Keratinocyte (primary cell): ENCODE measurements at regions not wholly inside any gene's neighbourhood (a gene's known extent, or its start where the extent isn't known, plus 50 kb on each side); places are given as distances from the start of the nearest gene placed in this dataset.
"Not testable (repeated sequence)": the region's sequence is repeated elsewhere in the genome, so short reads cannot be mapped to it uniquely, and the experiment has no call there.

Experiments used
- DNase-seq: peaks from one replicate; pipeline ENCODE4 v3.0.0-alpha.2; 2011; ENCODE audit warnings: low read depth, missing footprints, low spot score
- FAIRE-seq: peaks from 2 replicates; lab custom pipeline; 2011; peaks lifted over from hg19 to GRCh38; lab: Jason Lieb, UNC
- H2AFZ ChIP-seq: 2 replicates; pipeline ENCODE4 v1.6.0; 2012; ENCODE audit warnings: low read length, control low read depth, inconsistent platforms; ENCODE audit not compliant: control insufficient read depth
- H3K27ac ChIP-seq: 2 replicates; pipeline ENCODE4 v1.5.1; 2011; ENCODE audit warnings: low read length; ENCODE audit not compliant: control insufficient read depth, insufficient read depth
- H3K27me3 ChIP-seq: 3 replicates; pipeline ENCODE4 v1.6.0; 2011; ENCODE audit warnings: low read length; ENCODE audit not compliant: control insufficient read depth, insufficient read depth; ENCODE audit errors: extremely low read depth
- H3K36me3 ChIP-seq, 2 experiments: 2 replicates in 1 of 2; 3 replicates in 1 of 2; pipeline ENCODE4 v1.5.1; 2011; ENCODE audit warnings: low read length in 2 of 2, mild to moderate bottlenecking in 1 of 2; ENCODE audit not compliant: control insufficient read depth in 2 of 2, insufficient read depth in 2 of 2; ENCODE audit errors: extremely low read depth in 1 of 2
- H3K4me1 ChIP-seq: 3 replicates; pipeline ENCODE4 v1.5.1; 2011; ENCODE audit warnings: low read length; ENCODE audit not compliant: control insufficient read depth, insufficient read depth; ENCODE audit errors: extremely low read depth
- H3K4me2 ChIP-seq: 3 replicates; pipeline ENCODE4 v1.6.0; 2011; ENCODE audit warnings: low read depth, low read length; ENCODE audit not compliant: control insufficient read depth, insufficient read depth; ENCODE audit errors: extremely low read depth
- H3K4me3 ChIP-seq, 3 experiments: fragments of 200-600 bp in 1 of 3; sonication (generic) in 1 of 3; 2 replicates in 2 of 3; 3 replicates in 1 of 3; pipeline ENCODE4 v1.5.1; 2011 to 2016; ENCODE audit warnings: low read length in 3 of 3, mild to moderate bottlenecking in 3 of 3, control low read depth in 2 of 3, inconsistent platforms in 1 of 3, low read depth in 1 of 3, mixed read lengths in 1 of 3, mixed run types in 1 of 3, moderate library complexity in 1 of 3; ENCODE audit not compliant: control insufficient read depth in 2 of 3, insufficient read depth in 2 of 3; ENCODE audit errors: extremely low read depth in 1 of 3
- H3K79me2 ChIP-seq: 2 replicates; pipeline ENCODE4 v1.6.0; 2012; ENCODE audit warnings: low read length; ENCODE audit not compliant: control insufficient read depth, insufficient read depth
- H3K9ac ChIP-seq: 3 replicates; pipeline ENCODE4 v1.6.0; 2011; ENCODE audit warnings: low read length; ENCODE audit not compliant: control insufficient read depth, insufficient read depth; ENCODE audit errors: extremely low read depth
- H3K9me1 ChIP-seq: 3 replicates; pipeline ENCODE4 v1.6.0; 2011; ENCODE audit warnings: low read length; ENCODE audit not compliant: control insufficient read depth, insufficient read depth; ENCODE audit errors: extremely low read depth
- H3K9me3 ChIP-seq: 2 replicates; pipeline ENCODE4 v1.5.1; 2012; ENCODE audit warnings: low read depth, low read length; ENCODE audit not compliant: control insufficient read depth
- H4K20me1 ChIP-seq: 3 replicates; pipeline ENCODE4 v1.6.0; 2011; ENCODE audit warnings: low read length; ENCODE audit not compliant: control insufficient read depth, insufficient read depth; ENCODE audit errors: extremely low read depth
- CTCF ChIP-seq, 3 experiments: IDR thresholded peaks in 1 of 3; conservative IDR thresholded peaks in 1 of 3; optimal IDR thresholded peaks in 1 of 3; 2 replicates in 2 of 3; 3 replicates in 1 of 3; pipeline versions ENCODE3 to v1.5.1; 2011; ENCODE audit warnings: low read length in 3 of 3, mild to moderate bottlenecking in 3 of 3, moderate library complexity in 2 of 3, control low read depth in 1 of 3, inconsistent platforms in 1 of 3; ENCODE audit not compliant: insufficient read depth in 2 of 3; ENCODE audit errors: extremely low read depth in 1 of 3
- EZH2 ChIP-seq: IDR thresholded peaks from one replicate; pipeline ENCODE4 v1.6.1; 2012; ENCODE audit warnings: inconsistent platforms, mild to moderate bottlenecking, low read length, moderate library complexity
- dilution Hi-C: fragments of 300-500 bp; cut with MboI; formaldehyde crosslinking; loops from one replicate; pipeline ENCODE4 v1.7.0; 2020; ENCODE audit warnings: low sequenced_read_pairs; ENCODE audit not compliant: extremely low pct_ligation_motif_present

GRCh38 chr6:135624402-135625295 lies 127.1 kb upstream of the AHI1 start:
- TF ChIP-seq EZH2 (no peak), CTCF (optimal IDR thresholded peaks at IDR 0.05 in 1 of 3, IDR thresholded peaks at IDR 0.05 in 1 of 3, conservative IDR thresholded peaks at IDR 0.05 in 1 of 3; ENCODE audit: extremely low read depth in 1 of 3, insufficient read depth in 2 of 3, low read length in 3 of 3) (no peak)
- dilution Hi-C loops: no loop called here
- Histone ChIP-seq H3K79me2 (no peaks in the 10 kb centered on the region), H3K9me1 (no peaks in the 10 kb centered on the region), H3K9me3 (no peaks in the 10 kb centered on the region), H3K27me3 (no peaks in the 10 kb centered on the region), H3K4me3 (no peak overlapping the region), H3K4me2 (no peak overlapping the region), H4K20me1 (no peaks in the 10 kb centered on the region), H2AFZ (no peak overlapping the region), H3K36me3 (no peaks in the 10 kb centered on the region), H3K27ac (no peak overlapping the region), H3K9ac (no peak overlapping the region), H3K4me1 (no peaks in the 10 kb centered on the region)
- FAIRE-seq (no peak), DNase-seq (no peak)

- H3K9me1 ChIP-seq, H3K9me3 ChIP-seq, H3K9ac ChIP-seq, H3K4me2 ChIP-seq, FAIRE-seq, dilution Hi-C loops, H3K27ac ChIP-seq, H4K20me1 ChIP-seq, H2AFZ ChIP-seq, H3K36me3 ChIP-seq, H3K79me2 ChIP-seq, H3K4me3 ChIP-seq, H3K4me1 ChIP-seq, H3K27me3 ChIP-seq, DNase-seq: not testable (repeated sequence)
Observed at GRCh38 chr6:135626001-135626400, 128.5 kb upstream of the AHI1 start.
